ENCODE measurements at regions not wholly inside any gene's neighbourhood (a gene's known extent, or its start where the extent isn't known, plus 50 kb on each side); places are given as distances from the start of the nearest gene placed in this dataset.
A peak's percentile ranks its signal among the peaks of the same experiment; 100 is the strongest.

- H3K27ac ChIP-seq: no peak overlapping the region
- TF ChIP-seq CTCF (conservative IDR thresholded peaks at IDR 0.05): no peak
Observed at GRCh38 chr12:16984484-16984883, 378.5 kb upstream of the LMO3 start.

GRCh38 chr12:16972923-16973770, 367.2 kb upstream of the LMO3 start:
- TF ChIP-seq CTCF (conservative IDR thresholded peaks at IDR 0.05): no peak
- H3K27ac ChIP-seq: no peak overlapping the region

- no peak overlapping the region for H3K27ac ChIP-seq
- peak; percentile 62 for TF ChIP-seq CTCF (conservative IDR thresholded peaks at IDR 0.05)
Observed at GRCh38 chr12:16962889-16963288, 356.9 kb upstream of the LMO3 start.

GRCh38 chr12:16955083-16955657, 349.2 kb upstream of the LMO3 start:
- TF ChIP-seq CTCF (conservative IDR thresholded peaks at IDR 0.05): no peak
- no peak overlapping the region for H3K27ac ChIP-seq

- H3K27ac ChIP-seq: no peak overlapping the region
- no peak for TF ChIP-seq CTCF (conservative IDR thresholded peaks at IDR 0.05)
Observed at GRCh38 chr12:16949871-16950667, 344.1 kb upstream of the LMO3 start.

GRCh38 chr12:16949371-16949770, 343.4 kb upstream of the LMO3 start:
- no peak overlapping the region for H3K27ac ChIP-seq
- no peak for TF ChIP-seq CTCF (conservative IDR thresholded peaks at IDR 0.05)

GRCh38 chr12:16946704-16947103, 340.7 kb upstream of the LMO3 start:
- TF ChIP-seq CTCF (conservative IDR thresholded peaks at IDR 0.05): no peak
- H3K27ac ChIP-seq: no peak overlapping the region

All from VCaP (cell line).